ENCODE measurements at regions not wholly inside any gene's neighbourhood (a gene's known extent, or its start where the extent isn't known, plus 50 kb on each side); places are given as distances from the start of the nearest gene placed in this dataset.

DNA sequence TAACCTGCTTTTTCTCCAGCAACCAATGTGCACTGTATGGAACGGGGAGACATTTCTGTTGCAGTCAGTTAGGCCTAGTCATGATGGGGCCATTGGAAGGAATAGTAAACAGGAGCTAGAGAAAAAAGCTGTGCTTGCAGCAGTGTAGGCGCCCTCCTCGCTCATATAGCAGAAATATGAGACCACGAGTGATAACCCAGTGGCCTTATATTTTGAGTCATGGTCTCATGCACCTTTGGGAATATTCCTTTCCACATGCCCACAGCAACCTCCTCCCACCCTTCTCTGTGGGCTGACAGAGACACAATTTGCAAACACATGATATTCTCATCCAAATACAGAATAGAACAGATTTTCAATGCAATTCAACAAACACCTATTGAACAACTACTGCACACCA lies 248.9 kb upstream of the CITED2 start:
- Mint-ChIP-seq H3K27me3 (ENCODE audit: low read depth) (no peaks in the 10 kb centered on the region), H3K27ac (ENCODE audit: unreplicated experiment) (no peak overlapping the region), H3K36me3 (ENCODE audit: low read depth) (peaks cover 3% of the 10 kb centered on the region), H3K9me3 (peaks cover 9% of the 10 kb centered on the region), H3K4me3 (no peak overlapping the region), H3K4me1 (peaks cover 20% of the 10 kb centered on the region)
- DNase-seq (ENCODE audit: low read depth, low spot score), result no peak
- TF ChIP-seq, protein P1, sequence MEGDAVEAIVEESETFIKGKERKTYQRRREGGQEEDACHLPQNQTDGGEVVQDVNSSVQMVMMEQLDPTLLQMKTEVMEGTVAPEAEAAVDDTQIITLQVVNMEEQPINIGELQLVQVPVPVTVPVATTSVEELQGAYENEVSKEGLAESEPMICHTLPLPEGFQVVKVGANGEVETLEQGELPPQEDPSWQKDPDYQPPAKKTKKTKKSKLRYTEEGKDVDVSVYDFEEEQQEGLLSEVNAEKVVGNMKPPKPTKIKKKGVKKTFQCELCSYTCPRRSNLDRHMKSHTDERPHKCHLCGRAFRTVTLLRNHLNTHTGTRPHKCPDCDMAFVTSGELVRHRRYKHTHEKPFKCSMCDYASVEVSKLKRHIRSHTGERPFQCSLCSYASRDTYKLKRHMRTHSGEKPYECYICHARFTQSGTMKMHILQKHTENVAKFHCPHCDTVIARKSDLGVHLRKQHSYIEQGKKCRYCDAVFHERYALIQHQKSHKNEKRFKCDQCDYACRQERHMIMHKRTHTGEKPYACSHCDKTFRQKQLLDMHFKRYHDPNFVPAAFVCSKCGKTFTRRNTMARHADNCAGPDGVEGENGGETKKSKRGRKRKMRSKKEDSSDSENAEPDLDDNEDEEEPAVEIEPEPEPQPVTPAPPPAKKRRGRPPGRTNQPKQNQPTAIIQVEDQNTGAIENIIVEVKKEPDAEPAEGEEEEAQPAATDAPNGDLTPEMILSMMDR (conservative IDR thresholded peaks at IDR 0.05), result no peak

GRCh38 chr6:139613496-139613895 lies 239.0 kb upstream of the CITED2 start:
- TF ChIP-seq, protein P1 (conservative IDR thresholded peaks at IDR 0.05), result no peak
- Mint-ChIP-seq H3K27me3 (ENCODE audit: low read depth) (no peaks in the 10 kb centered on the region), H3K9me3 (peaks cover 18% of the 10 kb centered on the region), H3K4me1 (peaks cover 10% of the 10 kb centered on the region), H3K4me3 (no peak overlapping the region), H3K36me3 (ENCODE audit: low read depth) (peaks cover 13% of the 10 kb centered on the region), H3K27ac (ENCODE audit: unreplicated experiment) (peak overlapping the region; percentile 32)
- no peak for DNase-seq (ENCODE audit: low read depth, low spot score)

DNA sequence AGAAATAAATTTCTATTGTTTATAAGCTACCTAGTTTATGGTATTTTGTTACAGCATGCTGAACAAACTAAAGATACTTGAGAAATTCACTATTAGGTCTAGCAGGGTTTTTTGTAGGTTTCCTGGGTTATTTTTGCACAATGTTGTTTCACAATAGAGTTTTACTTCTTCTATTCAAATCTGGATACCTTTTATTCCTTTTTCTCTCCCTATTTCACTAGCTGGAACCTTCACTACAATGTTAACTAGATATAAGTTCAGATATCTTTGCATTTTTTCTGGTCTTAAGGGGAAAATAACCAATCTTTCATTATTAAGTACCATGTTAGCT lies 237.7 kb upstream of the CITED2 start:
- TF ChIP-seq, protein P1 (conservative IDR thresholded peaks at IDR 0.05), result no peak
- DNase-seq (ENCODE audit: low read depth, low spot score), result no peak
- no peak overlapping the region for H3K4me3 Mint-ChIP-seq
- H3K27ac Mint-ChIP-seq (ENCODE audit: unreplicated experiment), result no peak overlapping the region
- H3K9me3 Mint-ChIP-seq, result peaks cover 12% of the 10 kb centered on the region
- no peaks in the 10 kb centered on the region for H3K27me3 Mint-ChIP-seq (ENCODE audit: low read depth)
- H3K36me3 Mint-ChIP-seq (ENCODE audit: low read depth), result peaks cover 7% of the 10 kb centered on the region
- H3K4me1 Mint-ChIP-seq, result peaks cover 24% of the 10 kb centered on the region

DNA sequence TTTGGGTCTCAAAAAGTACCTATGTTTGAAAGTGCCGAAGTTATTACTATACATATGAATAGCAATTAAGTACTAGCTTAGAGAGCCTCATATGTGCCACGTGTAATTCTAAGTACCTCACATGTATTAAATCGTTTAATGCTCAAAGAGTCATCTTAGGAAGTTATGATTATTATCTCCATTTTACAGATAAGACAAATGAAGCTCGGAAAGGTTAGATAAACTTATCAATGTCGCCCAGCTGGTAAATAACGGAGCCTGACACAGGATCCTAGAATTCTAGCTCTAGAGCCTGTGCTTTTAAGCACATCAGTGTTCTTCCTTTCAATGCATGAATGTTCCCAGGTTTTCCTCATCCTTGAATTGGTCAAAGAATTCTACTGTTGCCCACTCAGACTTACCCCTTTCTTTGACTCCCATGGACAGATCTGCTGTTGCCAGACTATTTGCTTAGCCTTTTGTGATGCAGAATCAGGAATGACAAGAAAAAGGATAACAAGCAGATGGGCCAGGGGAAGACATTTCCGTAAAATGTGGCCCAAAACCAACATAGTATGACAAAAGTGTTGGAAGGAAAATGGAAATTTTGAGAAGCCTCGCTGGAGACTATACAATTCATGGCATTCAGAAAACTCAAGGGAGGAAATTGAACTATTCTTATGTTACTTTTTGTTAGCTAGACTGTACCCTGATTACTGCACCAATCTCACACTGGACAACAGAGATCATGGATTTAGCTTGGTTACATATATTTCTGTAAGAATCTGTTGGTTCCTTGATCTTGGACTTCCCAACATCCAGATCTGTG lies 237.1 kb upstream of the CITED2 start:
- peaks cover 1% of the 10 kb centered on the region for H3K36me3 Mint-ChIP-seq (ENCODE audit: low read depth)
- H3K4me1 Mint-ChIP-seq, result peaks cover 25% of the 10 kb centered on the region
- no peak for DNase-seq (ENCODE audit: low read depth, low spot score)
- peaks cover 6% of the 10 kb centered on the region for H3K9me3 Mint-ChIP-seq
- H3K27ac Mint-ChIP-seq (ENCODE audit: unreplicated experiment), result no peak overlapping the region
- no peaks in the 10 kb centered on the region for H3K27me3 Mint-ChIP-seq (ENCODE audit: low read depth)
- TF ChIP-seq, protein P1 (conservative IDR thresholded peaks at IDR 0.05), result no peak
- H3K4me3 Mint-ChIP-seq, result no peak overlapping the region

DNA sequence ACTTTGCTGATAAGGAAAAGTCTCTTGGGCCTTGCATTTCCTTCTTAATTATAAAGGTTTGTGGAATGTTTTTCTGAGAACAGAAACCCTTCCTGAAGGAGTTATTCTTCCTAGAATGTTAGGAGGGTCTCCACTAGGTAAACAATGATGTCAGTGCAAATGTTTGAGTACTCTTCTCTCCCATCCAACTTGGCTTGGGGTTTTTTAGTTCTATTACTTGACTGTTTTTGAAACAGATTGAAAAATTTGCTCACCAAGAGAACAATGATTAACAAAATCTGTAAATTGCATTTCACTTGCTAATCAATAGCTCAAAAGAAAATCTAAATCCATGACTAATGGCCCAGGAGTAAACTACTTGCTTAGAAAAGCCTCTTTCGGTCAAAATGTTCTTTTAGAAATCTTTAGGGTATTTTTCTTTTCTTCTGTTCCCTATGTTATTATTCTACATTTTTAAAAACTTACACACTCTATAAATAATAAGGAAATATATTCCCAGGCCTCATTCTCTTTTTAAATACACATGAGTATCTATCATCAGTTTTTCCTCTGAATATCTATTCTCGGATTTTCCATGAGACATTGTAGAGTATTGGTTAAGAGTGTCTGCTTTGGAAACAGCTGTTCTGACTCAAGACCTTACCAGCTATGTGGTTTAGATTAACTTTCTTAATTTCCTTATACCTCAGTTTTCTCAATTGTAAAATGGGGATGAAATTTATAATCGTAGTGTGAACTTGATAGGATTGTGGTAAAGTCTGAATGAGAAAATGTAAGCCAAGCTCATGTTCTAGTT lies 234.2 kb upstream of the CITED2 start:
- no peak overlapping the region for H3K27ac Mint-ChIP-seq (ENCODE audit: unreplicated experiment)
- no peaks in the 10 kb centered on the region for H3K27me3 Mint-ChIP-seq (ENCODE audit: low read depth)
- H3K9me3 Mint-ChIP-seq, result peaks cover 6% of the 10 kb centered on the region
- H3K4me1 Mint-ChIP-seq, result peaks cover 25% of the 10 kb centered on the region
- DNase-seq (ENCODE audit: low read depth, low spot score), result no peak
- TF ChIP-seq, protein P1 (conservative IDR thresholded peaks at IDR 0.05), result no peak
- H3K36me3 Mint-ChIP-seq (ENCODE audit: low read depth), result peaks cover 5% of the 10 kb centered on the region
- no peak overlapping the region for H3K4me3 Mint-ChIP-seq

Data from neural crest cell (in vitro differentiated cells).